HG03460 (cell line): ENCODE measurements at regions not wholly inside any gene's neighbourhood (a gene's known extent, or its start where the extent isn't known, plus 50 kb on each side); places are given as distances from the start of the nearest gene placed in this dataset.

Experiments
- ATAC-seq: cut with Tn5 transposase; IDR thresholded peaks from one replicate; pipeline ENCODE4 v1.9.1; 2021; ENCODE audit not compliant: unreplicated experiment

DNA sequence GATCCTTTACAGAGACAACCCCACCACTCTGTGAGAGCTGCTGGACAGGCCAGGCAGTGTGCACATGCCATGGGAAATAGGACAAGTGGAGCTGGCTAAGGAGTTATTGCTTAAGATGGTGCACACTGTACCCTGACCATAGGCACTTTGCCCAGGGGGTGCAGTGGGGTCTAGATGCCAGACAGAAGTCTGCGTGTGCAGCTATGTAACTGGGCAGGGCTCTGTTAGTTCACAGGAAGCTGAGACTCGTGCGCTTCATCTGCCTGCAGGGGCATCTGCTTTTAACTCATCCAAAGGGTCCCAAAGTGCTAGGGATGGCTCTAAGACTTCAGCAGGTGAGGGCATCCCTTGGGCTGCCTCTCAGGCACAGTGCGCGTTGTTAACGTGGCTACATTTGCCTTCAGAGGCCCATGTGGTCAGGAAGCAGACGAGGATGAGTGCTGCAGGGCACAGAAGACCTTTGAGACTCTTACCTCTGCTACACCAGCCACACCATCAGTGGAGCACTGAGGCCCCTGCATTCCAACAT lies 77.7 kb upstream of the GPR26 start:
- no peak for ATAC-seq

DNA sequence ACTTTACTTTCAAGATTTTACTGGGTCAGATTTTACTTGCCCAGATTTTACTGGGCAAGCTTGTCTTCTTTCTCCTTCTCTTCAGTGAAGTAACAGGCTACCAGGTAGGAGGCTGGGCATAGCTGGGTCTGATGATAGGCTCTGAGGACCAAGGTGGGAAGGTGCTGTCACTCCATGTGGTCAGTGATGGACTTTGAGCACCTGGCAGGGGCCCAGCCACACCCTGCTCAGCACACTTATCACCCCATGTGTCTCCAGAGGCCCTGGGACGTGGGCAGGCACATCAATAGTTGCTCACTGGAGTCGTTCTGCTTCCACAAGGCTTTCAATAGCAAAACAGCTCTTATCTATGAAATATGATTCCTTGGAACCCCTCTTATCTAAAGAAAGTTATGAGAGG lies 70.5 kb upstream of the GPR26 start:
- ATAC-seq = no peak

DNA sequence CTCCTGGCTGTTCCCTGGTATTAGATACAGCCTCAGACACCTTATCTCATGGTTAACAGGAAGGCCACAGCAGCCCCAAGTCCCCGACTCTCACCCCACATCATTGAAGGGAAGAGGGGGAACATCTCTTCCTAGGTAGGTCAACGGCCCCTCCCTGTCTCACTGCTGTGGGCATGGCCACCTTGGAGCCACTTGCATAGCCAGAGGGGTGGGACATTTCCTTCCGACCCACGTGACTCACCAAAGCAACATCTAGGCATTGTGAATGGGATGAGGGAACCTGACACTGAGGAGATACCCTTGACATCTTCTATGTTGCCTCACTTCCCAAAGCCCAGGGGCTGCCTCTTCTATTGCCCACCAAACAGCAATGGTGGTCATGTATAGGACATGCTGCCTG lies 68.5 kb upstream of the GPR26 start:
- no peak for ATAC-seq

DNA sequence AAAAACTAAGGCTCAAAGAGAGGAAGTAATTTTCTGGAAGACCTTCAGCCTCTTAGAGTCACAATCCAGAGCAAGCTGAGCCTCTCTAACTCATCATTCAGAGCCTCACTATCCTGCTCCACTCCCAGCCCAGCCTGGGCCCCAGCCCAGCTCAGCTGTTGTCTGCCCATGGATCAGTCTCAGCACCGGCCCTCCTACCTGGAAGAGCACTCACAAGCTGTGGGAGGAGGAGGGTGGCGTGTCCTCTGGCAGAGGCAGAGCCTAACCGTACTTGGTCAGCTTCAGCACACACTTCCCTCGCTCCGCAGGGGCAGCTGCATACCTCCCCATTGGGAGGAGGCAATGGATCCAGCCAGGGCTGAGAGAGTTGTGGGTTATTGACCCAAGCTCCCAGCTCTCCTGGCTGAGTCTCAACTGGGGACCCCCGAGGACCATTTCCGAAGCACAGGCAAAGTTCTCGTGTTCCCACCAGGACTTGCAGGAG lies 66.7 kb upstream of the GPR26 start:
- no peak for ATAC-seq

DNA sequence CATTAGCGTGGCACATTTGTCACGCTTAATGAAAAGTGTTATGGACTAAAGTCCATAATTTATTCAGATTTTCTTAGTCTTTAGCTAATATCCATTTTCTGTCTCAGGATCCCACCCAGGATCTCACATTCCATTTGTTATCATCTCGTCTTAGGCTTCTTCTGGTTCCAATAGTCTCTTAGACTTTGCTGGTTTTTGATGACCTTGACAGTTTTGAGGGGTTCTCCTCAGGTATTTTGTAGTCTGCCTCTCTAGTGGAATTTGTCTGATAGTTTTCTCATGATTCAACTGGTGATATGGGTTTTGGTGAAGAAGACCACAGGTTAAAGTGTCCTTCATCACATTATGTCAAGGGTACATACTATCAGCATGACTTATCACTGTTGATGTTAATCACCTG lies 66.0 kb upstream of the GPR26 start:
- no peak for ATAC-seq

DNA sequence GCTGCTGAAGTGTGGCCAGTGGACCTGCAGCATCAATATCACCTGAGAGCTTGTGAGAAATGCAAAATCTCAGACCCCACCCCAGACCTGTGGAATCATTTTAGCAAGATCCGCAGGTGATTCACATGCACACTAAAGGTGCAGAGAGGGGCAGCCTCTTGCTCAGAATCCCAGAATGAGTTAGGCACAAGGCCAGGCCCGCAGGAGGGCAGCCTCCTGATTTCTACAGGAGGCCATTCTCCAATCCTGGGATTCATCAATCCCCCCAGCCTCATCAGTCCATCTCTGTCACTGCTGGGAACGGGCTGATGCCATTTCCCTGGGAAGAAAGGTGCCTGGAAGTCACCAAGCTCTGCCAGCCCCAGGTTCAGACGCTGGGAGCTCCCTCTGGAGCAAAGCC lies 63.0 kb upstream of the GPR26 start:
- ATAC-seq = no peak

DNA sequence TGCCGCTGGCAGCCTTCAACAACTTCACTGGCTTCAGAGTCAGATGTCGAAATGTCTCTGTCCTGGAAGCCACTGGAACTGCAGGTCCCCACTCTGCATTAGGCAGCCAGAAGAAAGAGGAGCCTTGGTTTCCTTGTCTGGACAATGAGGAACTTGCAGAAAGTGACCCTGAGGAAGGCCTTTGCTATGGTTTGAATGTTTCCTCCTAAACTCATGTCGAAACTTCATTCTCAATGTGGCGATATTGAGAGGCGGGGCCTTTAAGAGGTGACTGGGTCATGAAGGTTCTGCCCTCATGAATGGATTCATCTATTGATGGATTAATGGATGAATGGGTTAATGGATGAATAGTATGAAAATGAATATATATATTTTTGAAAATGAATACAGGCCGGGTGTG lies 61.6 kb upstream of the GPR26 start:
- ATAC-seq = no peak

DNA sequence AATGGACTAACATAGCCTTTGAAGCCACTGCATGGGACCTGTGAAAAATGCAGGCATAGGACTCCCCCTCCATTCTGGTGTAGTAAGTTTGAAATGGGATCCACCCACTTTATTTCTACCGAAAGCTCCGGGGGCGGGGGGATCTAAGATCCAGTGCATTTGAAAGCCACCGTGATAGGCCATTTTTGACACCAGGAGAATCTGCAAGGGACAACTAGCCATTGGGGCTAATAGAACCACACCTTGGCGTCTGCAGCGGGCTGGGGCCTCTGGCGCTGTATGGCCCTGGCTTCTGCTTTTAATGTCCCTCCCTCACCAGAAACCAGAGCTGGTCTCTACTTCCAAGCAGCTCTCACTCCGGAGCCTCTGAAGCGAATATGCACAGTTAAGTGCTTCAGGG lies 60.1 kb upstream of the GPR26 start:
- no peak for ATAC-seq

DNA sequence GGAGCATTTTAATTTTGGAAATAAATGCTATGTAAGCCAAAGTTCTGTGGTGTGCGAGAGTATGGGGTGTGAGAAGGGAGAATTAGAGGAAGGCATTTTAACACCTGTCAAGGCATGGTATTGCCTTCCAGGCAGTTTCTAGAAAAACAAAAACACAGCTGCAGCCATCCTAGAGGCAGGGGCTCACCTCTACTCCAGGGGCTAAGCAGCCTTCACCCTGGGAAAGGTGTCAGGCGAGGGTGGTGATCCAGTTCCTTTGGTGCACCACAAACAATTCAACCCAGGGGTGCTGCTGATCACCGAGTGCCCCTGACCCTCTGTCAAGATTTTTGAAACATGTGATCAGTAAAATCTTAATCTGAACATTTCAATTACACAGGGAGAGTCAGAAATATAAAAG lies 59.2 kb upstream of the GPR26 start:
- ATAC-seq = no peak

DNA sequence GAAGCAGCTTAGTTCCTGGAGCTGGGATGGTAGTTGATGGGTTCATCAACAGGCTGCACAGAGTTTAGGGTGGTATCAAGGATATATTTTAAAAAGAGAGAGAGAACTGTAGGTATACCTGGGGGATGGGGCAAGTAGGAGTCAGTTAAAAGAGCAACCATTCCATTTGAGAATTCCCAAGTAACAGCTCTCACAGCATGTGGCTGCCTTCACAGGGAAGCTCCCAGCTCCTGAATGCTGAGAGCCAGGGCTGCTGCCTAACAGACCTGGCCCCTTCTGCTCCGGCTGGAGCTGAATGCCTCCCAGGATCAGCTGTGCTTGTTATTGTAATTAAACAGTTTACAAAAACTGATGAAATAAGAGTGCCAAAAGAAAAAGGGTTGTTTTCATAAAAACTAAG lies 58.8 kb upstream of the GPR26 start:
- no peak for ATAC-seq

DNA sequence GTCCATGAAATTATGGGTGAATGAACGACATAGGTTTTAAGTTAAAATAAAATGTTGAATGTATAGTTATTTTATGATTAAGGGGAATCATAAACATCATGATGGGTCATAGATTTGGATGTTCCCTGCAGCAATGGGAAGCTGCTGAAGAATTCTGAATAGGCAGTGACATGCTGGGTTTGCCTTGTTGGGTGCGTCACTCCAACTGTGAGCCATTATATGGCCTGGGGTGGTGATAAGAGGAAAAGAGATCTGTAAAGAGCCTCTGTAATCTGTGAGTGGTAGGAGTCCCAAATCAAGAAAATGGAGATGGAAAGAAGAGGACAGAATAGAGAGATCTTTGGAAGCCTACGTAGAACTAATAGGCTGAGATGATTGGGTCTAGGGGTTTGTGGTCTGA lies 58.1 kb upstream of the GPR26 start:
- no peak for ATAC-seq

DNA sequence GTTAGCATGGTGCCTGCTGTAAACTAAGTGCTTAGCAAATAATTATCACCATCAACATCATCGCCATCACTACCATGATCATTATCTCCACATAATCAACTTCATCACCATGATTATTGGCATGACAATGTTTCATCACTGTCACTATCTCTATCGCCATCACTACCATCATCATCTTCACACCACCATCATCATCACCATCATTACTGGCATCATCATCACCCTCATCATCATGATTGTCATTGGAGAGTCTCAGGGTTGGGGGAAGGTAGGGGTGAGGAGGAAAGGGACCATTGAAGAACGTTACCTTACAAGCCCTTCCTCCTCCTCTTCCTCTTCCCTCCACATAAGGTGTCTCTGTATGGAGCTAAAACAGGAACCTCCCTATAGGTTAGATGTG lies 54.9 kb upstream of the GPR26 start:
- ATAC-seq = no peak

DNA sequence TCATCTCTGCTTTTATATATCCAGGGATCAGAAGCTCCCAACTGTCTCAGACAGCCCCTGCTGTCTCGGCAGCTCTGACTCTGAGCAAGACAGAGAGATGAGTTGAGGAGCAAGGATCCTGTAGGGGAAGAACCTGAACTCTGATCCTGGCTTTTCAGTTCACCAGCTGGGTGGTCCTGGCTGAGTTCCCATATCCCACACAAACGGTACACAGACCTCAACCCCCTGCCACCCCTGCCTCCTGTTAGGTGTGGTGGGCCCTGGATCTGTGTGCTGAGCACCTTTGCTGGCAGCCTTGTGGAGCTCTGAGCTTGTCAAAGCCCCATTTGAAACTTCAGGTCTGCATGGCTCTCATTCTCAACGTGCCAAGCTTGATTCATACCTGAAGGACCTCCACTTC lies 54.3 kb upstream of the GPR26 start:
- ATAC-seq = no peak

DNA sequence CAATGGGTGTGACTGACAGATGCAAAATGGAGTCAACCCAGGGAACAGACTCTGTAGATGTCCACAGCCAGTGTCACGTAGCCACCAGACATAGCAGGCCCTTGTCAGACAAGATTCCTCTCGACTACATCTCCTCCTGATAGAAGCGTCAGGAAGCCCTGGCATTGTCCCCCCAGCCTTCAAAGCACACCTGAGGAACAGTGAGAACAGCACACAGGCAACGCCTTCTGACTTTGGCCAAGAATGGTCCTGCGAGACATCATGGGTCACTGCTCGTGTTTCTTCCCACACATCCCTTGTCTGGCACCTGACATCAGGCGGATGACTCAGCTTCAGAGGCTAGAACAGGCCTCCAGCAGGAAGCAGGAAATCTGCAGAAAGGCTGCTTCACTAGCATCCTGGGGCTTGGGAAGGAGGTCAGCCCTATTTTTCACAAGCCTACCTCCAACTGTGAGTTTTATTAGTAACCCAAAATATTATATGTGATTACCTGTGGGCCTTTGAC lies 52.8 kb upstream of the GPR26 start:
- ATAC-seq = no peak

DNA sequence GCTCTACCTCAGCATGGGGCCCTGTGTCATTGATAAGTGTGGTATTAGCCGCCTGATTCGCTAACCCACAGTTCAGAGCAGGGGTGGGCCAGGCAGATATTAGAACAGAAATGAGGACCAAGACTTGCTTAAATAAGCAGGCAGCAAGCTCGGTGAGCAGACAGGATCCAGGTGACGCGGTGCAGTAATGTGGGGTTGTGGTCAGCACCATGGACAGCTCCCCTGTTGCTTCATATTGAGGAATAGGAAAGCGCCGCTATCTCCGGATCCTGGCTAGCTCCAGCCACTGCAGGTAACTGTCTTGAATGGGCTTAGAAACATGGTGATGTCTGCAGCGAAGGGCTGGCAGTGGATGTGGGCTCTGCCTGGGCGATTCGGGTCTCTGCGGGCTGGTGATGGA lies 51.3 kb upstream of the GPR26 start:
- ATAC-seq = no peak
